ENCODE measurements at regions not wholly inside any gene's neighbourhood (a gene's known extent, or its start where the extent isn't known, plus 50 kb on each side); places are given as distances from the start of the nearest gene placed in this dataset.

GRCh38 chr5:116759860-116760640 is 185.4 kb upstream of the SEMA6A start:
- Histone ChIP-seq H2AFZ (ENCODE audit: low read length) (no peak overlapping the region), H4K20me1 (ENCODE audit: control insufficient read depth, insufficient read depth, insufficient read length) (no peaks in the 10 kb centered on the region), H2BK12ac (ENCODE audit: insufficient read length, low read depth, low read length) (no peak overlapping the region), H3K27ac (ENCODE audit: insufficient read length, low read depth, low read length) (no peak overlapping the region), H4K91ac (ENCODE audit: insufficient read length, low read depth, low read length) (no peak overlapping the region), H4K5ac (ENCODE audit: insufficient read length, low read depth, low read length) (no peak overlapping the region), H2BK15ac (ENCODE audit: low read depth, low read length) (no peak overlapping the region), H3K18ac (ENCODE audit: insufficient read length, low read depth, low read length) (no peak overlapping the region), H3K4me2 (ENCODE audit: insufficient read depth, insufficient read length, low read length) (no peak overlapping the region), H2BK120ac (ENCODE audit: low read depth, low read length, poor library complexity, severe bottlenecking) (no peak overlapping the region), H3K27me3 (ENCODE audit: insufficient read depth, low read length) (no peaks in the 10 kb centered on the region), H3K23ac (ENCODE audit: insufficient read length, low read depth, low read length) (no peak overlapping the region), H3K79me1 (ENCODE audit: insufficient read depth, low read depth, low read length, poor library complexity, severe bottlenecking) (no peaks in the 10 kb centered on the region), H2BK20ac (ENCODE audit: low read depth, low read length, poor library complexity, severe bottlenecking) (no peak overlapping the region), H3K9me3 (ENCODE audit: control insufficient read depth, low read depth, low read length) (no peaks in the 10 kb centered on the region), H3K23me2 (ENCODE audit: insufficient read length, low read depth, low read length, poor library complexity, severe bottlenecking) (no peaks in the 10 kb centered on the region), H3K4me1 (ENCODE audit: insufficient read depth, low read length) (peaks cover 12% of the 10 kb centered on the region; the same call in 1 of the 2 replicates), H3K56ac (ENCODE audit: insufficient read length, low read depth, low read length) (no peak overlapping the region), H4K8ac (replicated peaks; ENCODE audit: insufficient read length, low read depth, low read length) (no peak overlapping the region), H3K79me2 (ENCODE audit: insufficient read depth, low read length) (no peaks in the 10 kb centered on the region), H3T11ph (ENCODE audit: low read length) (no peak overlapping the region), H2BK5ac (ENCODE audit: insufficient read length, low read length) (no peak overlapping the region), H2AK5ac (ENCODE audit: insufficient read length, low read length) (no peak overlapping the region), H3K9ac (ENCODE audit: extremely low read depth, insufficient read length, low read length) (no peak overlapping the region), H3K14ac (ENCODE audit: insufficient read depth, low read length) (no peak overlapping the region), H3K4ac (ENCODE audit: low read depth, low read length) (no peak overlapping the region)
- peaks cover 23% of the 10 kb centered on the region in 2 experiments for H3K9me3 Mint-ChIP-seq
- WGBS (ENCODE audit: extremely low coverage, insufficient read length, low lambda C conversion rate), result no CpG with 5 or more reads among the region's 10 CpGs
- peaks cover 11 to 23% (median 21%) of the 10 kb centered on the region in 3 experiments for H3K36me3 Mint-ChIP-seq (ENCODE audit: insufficient read depth in 1 of 3, low read depth in 3 of 3)
- peaks cover 4% of the 10 kb centered on the region; the same call in 1 of the 2 replicates for H3K27me3 Mint-ChIP-seq (ENCODE audit: low read depth)
- no peak overlapping the region for H3K4me3 Mint-ChIP-seq
- DNase-seq, result peak; percentile 65
- H3K4me1 Mint-ChIP-seq, result peaks cover 53 to 57% of the 10 kb centered on the region in 2 experiments
- no peak for TF ChIP-seq CTCF (conservative IDR thresholded peaks at IDR 0.05)
- H3K27ac Mint-ChIP-seq, result peak overlapping the region; percentile 67 to 94 (median 87); a peak in 6 of 7 replicates
